ENCODE measurements at regions not wholly inside any gene's neighbourhood (a gene's known extent, or its start where the extent isn't known, plus 50 kb on each side); places are given as distances from the start of the nearest gene placed in this dataset.
A peak's percentile ranks its signal among the peaks of the same experiment; 100 is the strongest.

DNA sequence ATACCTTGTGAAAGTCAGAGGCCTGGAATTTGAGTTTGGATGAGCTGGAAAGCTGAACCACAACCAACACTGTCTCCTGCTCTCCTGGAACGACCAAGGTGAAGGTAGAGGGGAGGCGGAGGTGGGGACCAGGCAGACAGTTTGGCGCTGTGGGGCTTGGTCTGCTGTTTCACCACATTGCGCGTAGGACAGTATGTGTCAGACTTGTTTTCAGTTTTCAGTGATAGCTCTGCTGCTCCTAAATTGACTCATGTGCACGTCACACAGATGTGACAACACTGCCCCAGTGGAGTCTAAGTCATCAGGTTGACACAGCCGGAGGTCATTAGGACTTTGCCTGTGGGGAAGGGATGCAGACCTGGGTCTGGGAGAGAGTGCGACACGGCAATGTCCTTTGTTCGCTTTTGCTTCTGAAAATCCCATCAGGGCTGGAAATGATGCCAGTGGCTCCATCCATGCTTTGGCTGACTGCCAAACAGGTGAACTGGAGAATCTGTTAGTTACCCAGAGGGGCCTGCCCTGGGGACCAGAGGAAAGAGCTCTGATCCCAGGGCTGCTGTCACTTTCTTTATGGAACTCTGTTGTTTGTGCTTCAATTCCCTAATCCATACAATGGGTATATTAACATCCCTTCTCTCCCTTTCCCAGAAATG, 255.5 kb downstream of the CDC5L start:
- DNase-seq: no peak

DNA sequence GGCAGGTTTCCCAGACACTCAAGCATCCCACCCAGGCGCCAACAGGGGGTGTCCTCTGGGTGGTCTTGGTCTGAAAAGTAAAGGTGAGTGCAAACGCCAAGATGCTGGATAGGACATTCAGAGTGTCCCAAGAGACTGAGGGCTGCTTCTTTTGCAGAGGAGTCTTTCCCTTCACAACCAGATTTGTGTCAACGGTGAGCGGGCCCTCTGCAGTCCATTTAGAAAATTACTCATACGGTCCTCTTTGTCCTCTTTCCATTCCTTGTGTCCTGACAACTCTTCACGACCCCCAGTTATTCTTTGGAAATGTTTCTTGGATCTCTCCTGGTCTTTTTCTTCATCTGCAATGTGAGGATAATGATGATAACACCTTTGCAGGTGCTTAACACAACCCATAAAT, 257.8 kb downstream of the CDC5L start:
- no peak for DNase-seq

DNA sequence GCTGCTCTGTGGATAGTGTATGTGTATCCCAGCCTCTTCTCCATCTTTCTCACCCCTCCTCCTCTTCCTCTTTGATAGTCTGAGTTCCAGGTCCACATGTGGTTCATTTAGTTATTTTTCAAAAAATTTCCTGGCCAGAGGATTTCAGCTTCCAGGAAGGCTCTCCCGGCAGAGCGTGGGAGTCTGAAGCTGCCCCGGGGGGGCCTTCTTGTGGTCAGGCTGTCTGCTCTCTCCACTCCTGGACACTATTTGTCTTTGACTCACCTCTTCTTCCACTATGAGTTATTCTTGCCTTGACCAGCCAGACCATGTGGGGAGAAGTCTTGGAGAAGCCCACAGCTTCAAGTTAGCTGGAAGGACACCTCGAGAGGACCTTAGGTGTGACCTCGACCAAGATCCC, 258.8 kb downstream of the CDC5L start:
- no peak for DNase-seq

DNA sequence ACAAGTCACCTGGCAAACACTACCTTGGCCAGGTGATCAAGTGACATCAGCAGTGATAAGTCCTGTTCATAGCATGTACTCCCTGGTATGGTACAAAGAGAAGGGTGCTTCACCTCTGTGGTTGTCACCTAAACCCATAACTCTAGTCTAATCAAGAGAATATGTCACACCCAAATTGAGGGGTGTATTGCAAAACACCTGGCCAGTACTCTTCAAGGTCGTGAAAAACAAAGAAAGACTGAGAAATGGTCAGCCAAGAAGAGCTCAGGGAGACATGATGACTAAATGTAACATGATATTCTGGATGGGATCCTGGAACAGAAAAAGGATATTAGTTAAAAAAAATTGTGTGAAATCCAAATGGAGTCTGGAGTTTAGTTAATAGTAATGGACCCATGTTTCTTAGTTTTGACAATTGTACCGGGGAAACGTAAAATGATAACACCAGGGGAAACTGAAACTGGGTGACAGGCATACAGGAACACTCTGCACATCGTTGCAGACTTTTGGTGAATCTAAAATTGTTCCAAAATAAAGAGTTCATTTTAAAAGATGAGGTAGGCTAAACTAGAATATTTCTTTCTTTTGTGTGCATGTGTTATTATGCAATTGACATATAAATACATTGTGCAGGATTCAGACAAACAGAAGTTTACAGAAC, 262.0 kb downstream of the CDC5L start:
- no peak for DNase-seq

DNA sequence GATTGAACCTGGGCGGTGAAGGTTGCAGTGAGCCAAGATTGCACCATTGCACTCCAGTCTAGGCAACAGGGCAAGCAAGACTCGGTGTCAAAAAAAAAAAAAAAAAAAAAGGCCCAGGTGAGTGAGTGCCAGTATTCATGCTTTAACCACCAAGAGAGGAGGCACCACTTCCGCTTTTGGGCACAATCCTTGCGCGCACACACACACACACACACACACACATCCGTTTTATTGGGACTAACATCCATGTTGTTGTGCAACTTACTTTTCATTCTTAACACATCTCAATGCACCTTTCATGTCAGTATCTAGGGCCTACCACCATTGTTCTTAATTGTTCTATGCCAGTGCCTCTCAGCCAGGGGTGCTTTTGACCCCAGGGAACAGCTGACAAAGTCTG, 263.0 kb downstream of the CDC5L start:
- no peak for DNase-seq

DNA sequence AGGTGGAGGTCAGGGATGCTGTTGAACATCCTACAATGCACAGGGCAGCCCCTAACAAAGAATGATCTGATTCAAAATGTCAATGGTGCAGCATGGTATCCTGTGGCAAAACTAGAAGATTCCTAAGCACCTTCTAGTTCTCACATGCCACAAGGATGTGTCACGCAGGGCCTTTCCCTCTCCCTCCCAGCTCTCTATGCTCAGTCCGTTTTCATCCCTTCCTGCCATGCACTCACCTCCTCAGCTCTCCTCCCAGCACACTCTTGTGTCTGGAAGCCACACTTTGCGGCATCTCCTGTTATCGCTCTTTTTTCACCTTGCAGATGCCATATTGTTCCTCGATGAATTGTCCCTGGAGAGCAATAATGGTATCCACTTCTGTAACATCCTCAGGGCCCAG, 263.4 kb downstream of the CDC5L start:
- no peak for DNase-seq

DNA sequence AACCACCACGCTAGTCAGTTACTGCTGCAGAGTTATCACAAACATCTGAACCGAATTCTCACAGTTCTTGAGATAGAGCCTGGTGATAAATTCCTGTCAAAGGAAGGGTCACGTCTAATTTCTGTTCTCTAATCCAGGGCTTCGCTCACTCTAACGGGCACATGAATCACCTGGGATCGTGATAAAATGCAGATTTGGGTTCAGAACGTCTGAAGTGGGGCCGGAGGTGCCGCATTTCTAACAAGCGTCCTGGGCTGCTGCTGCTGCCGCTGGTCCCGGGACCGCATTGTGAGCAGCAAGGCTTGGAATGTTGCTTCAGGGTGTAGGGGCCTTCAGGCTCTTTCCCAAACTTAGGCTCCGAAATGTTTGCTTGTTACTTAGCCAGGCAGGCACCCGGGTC, 264.1 kb downstream of the CDC5L start:
- DNase-seq: no peak

DNA sequence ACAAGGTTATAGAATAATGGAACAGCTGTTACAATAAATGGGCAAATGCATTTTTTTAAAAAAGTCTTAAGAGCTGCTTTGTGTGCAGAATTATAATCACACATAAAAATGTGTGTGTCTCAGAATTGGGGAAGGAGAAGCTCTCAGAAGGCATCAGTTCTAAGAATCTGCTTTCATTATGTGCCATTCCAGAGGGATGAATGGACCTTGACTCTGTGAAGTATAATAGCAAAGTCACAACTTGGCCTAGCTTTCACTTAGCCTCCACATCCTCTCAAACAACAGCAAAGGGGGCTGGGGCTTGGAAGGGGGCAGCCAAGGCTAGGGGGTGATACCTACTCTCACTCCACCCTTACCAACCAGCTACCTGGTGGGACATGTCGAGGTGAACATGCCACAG, 265.0 kb downstream of the CDC5L start:
- no peak for DNase-seq

DNA sequence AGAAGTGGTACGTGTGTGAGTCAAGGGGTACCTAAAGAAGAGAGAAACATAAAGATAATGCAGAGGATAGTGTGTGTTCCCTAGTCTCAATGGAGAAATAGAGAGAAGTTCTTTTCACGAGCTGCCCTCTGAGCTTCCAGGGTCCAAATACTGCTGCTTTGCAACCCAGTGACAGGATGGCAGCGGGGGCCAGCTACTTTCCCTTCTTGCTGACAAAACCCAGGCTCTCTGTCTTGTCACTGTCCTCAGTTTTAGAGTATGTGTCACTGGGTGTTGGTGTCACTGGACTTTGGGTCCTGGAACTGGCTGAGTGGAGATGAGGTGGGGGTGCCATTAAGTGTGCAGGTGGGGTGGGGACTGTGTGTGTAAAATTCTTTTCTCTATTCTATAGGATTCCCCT, 265.6 kb downstream of the CDC5L start:
- DNase-seq: no peak

DNA sequence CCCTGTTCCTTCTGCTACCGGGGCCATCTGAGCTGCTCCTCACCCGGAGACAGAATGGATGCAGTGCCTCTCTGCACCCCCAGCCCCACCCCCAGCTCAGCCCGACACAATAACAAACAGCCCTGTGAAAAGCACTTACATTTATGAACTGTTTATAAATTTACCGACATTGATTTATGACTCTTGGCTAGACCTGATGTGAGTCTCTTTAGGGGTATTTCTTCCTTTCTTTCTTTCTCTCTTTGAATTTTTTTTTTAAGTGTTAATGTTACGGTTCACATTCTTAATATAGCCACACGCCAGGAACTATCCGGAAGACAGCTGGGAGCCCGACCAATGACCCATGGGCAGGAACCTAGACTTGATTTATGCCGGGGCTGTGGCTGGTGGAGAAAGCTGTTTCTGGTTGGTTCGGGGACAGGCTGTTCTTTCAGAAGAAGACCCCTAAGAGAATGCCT, 266.3 kb downstream of the CDC5L start:
- peak; percentile 30 for DNase-seq

DNA sequence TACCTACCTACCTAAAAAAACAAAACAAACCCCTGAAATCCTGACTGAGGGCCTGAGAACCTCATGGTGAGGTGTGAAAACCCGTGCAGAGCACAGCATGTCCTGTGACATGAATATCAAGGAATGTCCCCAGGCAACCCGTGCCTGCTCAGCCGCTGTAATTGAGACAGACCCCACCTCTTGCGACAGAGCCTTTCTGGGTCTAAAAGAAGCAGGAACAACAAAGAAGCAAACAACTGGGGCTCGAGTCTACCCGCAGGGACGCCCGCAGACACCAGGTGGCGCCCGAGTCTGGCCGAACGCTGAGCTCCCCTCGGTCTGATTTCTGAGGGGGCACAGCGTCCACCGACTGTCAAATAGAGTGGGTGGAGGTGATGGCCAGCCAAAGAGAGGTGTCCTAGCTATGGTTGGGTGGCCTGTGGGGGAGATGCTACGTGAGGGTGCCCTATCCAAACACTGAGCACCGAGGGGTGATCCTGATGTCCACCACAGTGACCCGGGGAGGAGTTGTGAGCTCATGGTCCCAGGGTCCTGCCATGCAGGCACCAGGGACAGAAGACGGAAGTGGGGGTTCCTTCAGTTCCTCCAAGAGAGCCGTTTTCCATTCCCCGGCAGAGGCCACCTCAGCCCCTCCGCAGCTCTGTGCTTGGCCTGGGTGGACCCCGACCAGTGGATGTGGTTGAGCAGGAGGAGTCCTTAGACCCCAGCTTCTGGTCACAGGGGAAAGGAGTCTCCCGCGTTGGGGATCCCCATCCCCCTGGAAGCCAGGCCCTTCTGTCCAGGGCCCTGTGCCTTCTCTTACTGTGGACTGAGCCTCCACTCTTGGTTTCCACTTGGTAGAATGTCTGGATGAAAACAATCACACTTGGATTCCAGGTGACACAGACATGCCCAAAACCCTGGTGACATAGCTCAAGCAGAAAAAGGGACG, 268.2 kb downstream of the CDC5L start:
- DNase-seq: no peak

DNA sequence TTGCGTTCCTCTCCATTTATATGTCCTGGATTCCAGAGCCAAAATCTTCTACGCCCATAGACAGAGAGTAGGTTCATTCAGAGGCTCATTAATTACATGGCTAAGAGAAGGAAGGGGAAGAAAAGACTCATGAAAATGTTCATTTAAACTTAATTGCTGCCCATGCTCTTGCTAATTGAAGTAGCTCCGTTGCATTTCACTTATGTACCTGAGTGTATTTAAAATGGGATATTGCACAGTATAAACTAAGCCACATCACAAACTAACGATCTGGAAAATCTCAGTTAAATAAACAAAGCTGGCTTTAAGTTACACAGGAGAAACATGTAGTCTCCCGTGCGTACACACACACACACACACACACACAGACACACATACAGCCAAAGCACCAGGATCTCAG, 269.2 kb downstream of the CDC5L start:
- DNase-seq: no peak

DNA sequence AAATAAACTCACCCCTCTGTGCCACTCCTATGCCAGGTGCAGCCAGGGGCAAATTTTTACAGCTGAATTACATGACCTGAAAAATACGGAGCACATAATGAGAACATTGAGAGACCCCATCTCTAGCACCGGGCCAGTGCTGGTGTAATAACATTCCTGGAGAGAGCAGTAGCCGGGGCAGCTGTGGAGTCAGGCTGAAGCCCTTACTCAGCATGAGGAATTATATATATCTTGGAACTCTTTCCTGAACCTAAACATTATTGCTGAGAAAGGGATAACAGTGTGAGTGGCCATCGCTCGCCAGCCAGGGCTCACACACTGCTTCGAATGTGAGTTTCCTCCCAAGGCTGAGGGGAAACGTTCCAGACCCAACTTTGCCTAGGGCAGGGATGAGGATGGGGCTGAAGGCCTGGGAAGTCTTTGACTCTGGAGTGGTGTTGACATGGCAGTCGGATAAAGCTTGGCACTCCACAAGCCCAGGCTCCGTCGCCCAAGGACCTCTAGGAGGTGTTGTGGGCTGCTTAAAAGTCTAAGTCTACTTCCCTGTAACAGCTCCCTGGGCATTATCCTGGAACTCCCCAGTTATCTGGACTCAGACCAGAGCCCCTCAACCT, 269.8 kb downstream of the CDC5L start:
- DNase-seq: no peak

DNA sequence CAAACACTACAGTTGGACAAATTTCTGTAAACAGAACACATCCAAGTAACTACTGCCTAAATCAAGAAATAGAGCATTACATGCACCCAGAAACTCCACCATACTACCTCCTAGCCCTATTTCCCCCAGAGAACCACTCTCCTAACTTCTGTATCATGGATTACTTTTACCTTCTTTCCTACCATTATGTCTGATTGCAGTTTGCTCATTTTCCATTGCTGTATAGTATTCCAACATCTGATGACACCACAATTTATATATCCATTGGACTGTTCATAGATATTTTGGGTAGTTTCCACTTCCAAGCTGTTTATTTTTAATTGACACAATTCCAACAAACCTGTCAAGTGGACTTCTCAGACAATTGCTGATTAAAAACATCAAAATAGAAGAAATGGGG, 271.1 kb downstream of the CDC5L start:
- DNase-seq: no peak

DNA sequence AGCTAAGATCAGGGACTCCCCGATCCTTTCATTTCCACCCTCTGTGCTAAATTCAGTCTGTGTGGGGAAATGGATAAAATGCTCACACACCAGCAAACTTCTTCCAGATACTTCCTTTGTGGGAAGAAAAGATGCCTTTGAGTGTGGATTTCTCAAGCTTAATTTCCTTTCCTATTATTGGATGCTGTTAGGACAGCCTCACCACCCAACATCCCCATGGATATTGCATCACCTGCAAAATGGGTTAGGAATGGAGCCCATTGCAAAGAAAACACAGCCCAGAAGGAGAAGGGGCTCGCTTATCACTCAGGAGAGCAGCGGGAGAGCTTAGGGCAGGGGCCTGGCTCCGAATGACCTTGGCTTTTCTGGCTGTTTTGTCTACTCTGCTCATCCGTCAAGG, 272.2 kb downstream of the CDC5L start:
- DNase-seq: no peak

DNA sequence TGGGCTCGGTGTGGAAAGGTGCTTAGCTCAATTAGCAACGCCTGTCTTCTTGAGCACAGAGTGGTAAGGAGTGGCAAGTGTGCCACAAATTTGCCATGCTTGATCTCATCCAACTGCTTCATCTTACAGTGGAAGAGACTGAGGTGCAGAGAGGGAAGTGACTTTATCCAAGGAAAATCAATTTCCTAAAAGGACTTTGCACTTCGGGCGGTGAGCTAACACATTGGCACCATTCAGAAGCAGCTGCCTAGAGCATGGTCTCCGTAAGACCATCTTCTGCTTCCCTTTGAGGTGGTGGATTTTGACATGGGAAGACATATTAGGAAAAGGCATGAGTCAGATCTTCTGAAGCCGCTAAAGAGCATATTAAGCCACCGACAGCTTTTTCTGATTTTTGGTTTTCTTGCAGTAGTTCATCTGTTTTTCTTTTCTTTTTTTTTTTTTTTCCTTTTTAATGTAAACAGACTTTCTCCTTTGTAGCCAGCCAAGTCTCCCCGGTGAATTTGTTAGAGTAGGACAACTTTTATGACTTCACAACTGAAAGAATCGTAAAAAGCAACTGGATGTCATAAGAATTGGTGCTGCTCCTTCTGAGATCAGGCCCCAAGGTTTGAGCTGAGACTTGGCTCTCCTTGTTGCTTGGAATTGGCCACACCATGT, 273.2 kb downstream of the CDC5L start:
- DNase-seq: no peak

DNA sequence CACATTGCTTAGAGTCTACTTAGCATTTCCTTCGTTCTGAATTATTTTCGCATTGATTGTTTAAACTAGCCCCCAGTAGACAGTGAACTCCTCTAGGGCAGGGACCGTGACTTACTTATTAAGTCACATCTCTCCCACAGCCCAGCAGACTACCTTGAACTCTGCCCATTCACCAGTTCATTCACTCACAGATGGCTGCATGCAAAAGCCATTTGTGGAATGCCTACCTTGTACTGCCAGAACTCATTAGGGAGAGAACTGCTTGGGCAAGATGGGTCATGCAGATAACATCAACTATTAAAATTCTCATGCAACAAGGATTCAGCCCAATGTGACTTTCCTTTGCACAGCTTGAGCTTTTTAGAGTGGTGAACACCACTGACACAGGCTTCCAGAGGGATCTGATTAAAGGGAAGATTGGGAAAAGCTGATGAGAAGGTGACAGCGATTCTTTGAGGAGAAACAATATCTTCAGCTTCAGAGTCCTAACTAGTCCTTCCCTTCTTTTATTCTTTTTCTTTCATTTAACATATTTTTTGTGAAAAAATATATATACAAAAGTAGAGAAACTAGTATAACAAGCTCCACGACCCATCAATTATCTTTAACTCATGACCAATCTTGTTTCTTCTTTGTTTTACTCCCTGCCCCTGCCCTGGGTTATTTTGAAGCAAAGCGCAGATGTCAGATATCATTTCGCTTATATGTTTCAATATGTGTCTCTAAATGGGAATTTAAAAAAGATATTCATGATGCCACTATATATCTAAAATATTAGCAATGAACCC, 273.9 kb downstream of the CDC5L start:
- DNase-seq: no peak

DNA sequence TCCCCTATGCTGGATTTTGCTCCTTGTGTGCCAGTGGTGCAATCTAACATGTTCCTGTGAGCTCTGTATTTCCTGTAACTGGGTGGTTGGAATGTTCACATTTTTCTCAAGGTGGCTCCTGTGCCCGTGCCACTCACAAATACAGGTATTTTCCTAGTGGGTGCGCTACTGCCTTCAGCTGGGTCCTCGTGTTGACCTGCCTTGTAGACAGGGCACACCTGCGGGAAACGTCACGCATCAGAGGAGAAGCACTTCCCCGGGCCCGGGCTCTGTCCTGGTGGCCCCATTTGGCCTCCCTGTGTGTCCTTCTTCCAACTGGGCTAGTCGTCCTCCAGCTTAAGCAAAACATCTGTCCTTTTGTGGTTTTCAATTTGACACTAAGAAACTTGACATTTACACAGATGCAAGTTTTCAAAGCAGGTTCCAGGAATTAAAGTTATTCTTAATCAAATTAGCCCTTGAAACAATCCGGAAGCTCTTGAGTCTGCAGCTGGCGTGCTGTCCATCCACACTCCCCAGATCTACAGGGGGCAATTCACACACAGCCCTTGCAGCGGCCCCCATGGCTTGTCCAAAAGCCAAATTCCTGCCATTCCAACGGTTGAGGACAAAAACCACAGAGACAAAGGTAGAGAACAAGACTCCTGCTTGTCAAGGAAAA, 275.1 kb downstream of the CDC5L start:
- no peak for DNase-seq

DNA sequence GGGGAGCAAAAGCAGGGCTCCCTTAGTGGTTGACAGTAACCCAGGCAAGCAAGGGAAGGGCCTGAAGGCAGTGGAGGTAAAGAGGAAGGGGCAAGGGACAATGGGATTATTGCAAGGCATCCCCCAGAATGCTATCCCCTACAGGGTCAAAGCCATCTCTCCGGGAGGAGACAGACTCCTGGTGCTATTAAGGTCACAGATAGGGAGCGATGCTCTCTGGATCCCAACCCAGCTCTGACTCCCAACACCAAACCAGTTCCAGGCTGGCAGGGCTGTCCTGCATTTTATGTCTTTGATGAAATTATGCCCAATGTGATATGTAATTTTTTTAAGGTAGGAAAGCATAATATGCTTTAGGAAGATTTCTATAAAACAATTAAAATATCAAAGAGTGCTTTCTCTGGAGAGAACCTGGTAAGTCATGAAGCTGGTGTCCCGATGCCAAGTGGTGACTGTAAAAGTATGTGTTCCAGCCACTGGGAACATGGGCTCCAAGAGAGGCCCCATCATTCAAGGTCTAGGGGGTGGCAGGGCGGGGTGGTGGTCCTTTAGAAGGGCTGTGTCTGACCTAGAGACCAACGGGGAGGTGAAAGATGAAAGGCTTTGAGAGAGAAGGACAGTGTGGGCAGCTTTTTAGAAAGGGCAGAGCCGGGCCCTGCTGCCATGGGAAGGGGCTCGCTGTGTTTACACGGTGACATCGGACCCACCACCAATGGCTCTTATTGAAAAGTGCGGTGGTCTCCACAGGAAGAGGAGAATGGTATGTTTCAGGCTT, 276.5 kb downstream of the CDC5L start:
- no peak for DNase-seq

DNA sequence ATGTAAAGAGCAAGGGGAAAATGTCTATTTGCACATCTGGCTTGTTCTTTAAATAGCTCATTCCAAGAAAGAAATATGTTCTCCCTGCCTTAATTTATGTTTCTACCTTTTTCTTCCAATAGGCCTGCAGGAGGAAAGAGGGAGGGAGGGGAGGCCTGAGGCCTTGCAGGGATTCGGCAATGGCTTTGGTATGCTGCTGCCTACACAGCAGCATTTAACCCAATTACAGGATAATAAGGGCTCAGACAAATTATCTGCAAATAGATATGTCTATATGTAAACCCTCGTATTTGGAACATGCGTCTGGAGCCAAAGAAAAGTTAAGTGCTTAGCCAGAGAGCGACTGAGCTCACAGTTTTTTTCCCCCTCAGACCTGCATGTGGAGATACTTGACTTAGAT, 277.2 kb downstream of the CDC5L start:
- no peak for DNase-seq

DNA sequence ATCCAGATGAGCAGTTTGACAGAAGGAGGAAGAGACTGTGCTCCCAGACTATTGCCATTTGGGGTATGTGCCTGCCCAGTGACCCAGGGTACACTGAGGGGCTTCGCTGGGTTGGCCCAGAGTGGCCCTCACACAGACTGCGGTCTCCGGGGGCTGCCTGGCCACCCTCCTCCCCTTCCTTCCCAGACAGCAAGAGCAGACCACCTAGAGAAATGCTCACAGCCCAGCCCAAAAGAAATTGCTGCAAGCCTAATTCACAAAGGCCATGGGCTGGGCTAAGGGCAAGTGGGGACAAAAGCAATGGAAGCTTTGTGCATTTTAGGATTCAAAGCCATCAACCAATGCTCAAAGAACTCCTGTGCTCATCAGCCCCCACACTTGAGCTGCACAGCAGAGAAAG, 277.6 kb downstream of the CDC5L start:
- no peak for DNase-seq
